GM12878 (cell line): ENCODE measurements at regions not wholly inside any gene's neighbourhood (a gene's known extent, or its start where the extent isn't known, plus 50 kb on each side); places are given as distances from the start of the nearest gene placed in this dataset. TPM values are rescaled to one million over a fixed set of nuclear protein-coding genes. Genes with fewer than 3 reads are reported as not detected.

ENCODE experiments used
- small RNA-seq: library from RNA; depleted of rRNA; stranded (forward); fragments of <200 nt; gene quantifications from one replicate; pipeline ENCODE3, GENCODE V24; 2014

Small RNA genes in the stretch of these regions (small RNA-seq; reads per million reads assigned to genes)
- gene AC090049.2 (not detected), gene RF02110 (not detected)
